HG03095 (cell line): ENCODE measurements at regions not wholly inside any gene's neighbourhood (a gene's known extent, or its start where the extent isn't known, plus 50 kb on each side); places are given as distances from the start of the nearest gene placed in this dataset.

Experiments
- ATAC-seq: cut with Tn5 transposase; IDR thresholded peaks from one replicate; pipeline ENCODE4 v1.9.1; 2021; ENCODE audit warnings: moderate library complexity; ENCODE audit not compliant: unreplicated experiment

DNA sequence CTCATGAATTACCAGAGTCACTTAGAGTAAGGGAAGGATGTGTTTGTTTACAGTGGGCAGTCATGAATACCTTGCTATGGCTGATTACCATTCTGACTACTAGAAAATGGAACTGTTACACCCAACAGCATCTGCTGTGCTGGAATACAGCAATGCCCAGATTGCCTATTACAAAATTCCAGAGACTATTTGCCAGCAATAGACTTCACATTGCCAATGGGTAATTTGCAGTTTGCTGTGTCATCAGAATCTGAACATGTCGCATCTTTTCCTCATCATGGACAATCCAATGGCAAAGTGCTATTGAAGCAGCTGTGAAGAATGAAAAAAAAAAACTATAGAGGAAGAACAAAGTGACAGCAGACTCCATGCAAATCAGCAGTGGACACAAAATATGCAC lies 356.6 kb downstream of the CXXC4 start:
- no peak for ATAC-seq

- ATAC-seq = no peak
These were observed 365.5 kb downstream of the CXXC4 start for GRCh38 chr4:104129243-104129642.

DNA sequence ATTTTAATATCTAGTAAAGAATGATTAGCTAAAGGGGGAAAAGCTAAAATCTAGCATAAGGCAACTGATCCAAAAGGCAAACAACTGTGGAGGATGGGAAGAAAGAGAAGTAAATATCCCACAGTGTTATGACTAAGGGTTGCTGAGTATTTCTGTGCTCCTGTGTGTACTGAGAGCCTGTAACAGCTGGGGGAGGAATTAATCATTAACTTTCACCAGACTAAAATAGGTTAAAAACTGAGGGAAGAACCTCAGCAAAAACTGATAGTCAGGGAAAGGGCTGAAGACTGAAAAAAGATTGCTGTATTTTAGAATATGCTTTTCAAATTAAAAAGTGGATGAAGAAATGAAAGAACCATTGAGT lies 365.9 kb downstream of the CXXC4 start:
- ATAC-seq = no peak

GRCh38 chr4:104128031-104128849 lies 366.5 kb downstream of the CXXC4 start:
- no peak for ATAC-seq

- no peak for ATAC-seq
These were observed 371.7 kb downstream of the CXXC4 start for GRCh38 chr4:104123021-104123420.

DNA sequence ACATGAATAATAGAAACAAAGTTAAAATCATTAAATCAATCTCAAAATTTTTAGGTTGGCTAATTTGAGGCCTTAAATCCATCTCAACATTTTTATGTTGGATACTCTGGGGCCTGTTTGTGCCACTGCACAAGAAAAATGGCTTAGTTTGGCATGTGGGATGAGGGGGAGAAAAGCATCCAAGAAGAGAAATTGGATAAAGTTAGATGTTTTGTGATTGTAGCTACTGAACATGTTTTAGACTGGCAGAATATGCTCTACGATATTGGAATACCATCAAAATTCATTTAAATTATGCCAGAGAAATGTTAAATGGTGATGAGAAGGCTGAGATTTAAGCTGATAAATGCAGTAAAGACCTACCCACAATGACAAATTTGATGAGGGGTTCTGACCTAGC lies 376.9 kb downstream of the CXXC4 start:
- ATAC-seq = no peak

DNA sequence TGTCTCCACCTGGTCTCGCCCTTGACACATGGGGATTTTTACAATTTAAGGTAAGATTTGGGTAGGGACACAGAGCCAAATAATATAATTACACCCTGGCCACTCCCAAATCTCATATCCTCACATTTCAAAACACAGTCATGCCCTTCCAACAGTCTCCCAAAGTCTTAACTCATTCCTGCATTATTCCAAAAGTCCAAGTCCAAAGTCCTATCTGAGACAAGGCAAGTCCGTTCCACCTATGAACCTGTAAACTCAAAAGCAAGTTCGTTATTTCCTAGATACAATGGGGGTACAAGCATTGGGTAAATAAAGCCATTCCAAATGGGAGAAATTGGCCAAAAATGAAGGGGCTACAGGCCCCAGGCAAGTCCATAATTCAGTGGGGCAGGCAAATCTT lies 380.8 kb downstream of the CXXC4 start:
- no peak for ATAC-seq

- ATAC-seq = no peak
These were observed 379.4 kb upstream of the TACR3 start for GRCh38 chr4:104099141-104099540.

GRCh38 chr4:104093247-104093646 lies 373.5 kb upstream of the TACR3 start:
- no peak for ATAC-seq

- ATAC-seq = no peak
These were observed 353.4 kb upstream of the TACR3 start for GRCh38 chr4:104073229-104073628.

GRCh38 chr4:104066533-104066932 lies 346.7 kb upstream of the TACR3 start:
- ATAC-seq = no peak

GRCh38 chr4:104064646-104065577 lies 345.1 kb upstream of the TACR3 start:
- ATAC-seq = peak; percentile 89

- no peak for ATAC-seq
These were observed 343.6 kb upstream of the TACR3 start for GRCh38 chr4:104063341-104063740.

GRCh38 chr4:104044369-104044768 lies 324.6 kb upstream of the TACR3 start:
- ATAC-seq = no peak

- no peak for ATAC-seq
These were observed 313.1 kb upstream of the TACR3 start for GRCh38 chr4:104032896-104033295.

GRCh38 chr4:104025251-104025650 lies 305.5 kb upstream of the TACR3 start:
- no peak for ATAC-seq

- ATAC-seq = no peak
These were observed 303.0 kb upstream of the TACR3 start for GRCh38 chr4:104022831-104023230.

- ATAC-seq = no peak
These were observed 302.4 kb upstream of the TACR3 start for GRCh38 chr4:104022226-104022625.

DNA sequence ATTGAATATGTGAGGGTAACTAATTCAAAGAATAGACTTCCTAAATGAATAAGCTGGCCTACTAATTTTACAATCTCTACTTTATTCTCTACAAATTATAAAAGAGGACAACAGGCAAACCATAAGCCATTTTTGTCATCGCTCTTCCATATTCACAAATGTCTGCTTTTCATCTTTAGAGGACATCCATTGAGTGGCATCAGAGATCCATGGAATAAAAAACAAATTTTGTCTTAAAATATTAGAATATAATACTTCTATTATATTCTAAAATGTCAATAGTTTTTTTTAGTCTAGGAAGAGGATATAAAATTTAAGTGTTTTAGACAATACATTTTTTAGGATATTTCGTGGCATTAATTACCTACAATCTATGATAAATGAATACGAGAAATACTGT lies 300.9 kb upstream of the TACR3 start:
- ATAC-seq = no peak

DNA sequence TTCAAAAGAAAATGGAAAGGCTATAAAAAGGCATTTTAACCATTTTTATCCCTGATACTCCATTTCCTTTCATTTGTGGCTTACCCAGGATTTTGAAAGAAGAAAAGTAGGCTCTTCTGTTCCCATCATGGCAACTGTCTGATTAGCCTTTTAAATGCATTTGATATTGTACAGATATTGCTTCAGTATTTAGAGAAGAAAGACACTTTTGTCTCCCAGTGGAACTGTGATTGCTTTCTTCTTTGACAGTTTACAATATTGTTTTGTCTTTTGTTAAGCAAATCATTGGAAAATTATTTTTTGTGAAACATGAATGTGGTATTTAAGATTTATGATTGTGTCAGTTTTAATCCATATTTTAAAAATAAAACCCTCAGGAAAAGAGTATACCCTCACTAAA lies 297.4 kb upstream of the TACR3 start:
- ATAC-seq = no peak

DNA sequence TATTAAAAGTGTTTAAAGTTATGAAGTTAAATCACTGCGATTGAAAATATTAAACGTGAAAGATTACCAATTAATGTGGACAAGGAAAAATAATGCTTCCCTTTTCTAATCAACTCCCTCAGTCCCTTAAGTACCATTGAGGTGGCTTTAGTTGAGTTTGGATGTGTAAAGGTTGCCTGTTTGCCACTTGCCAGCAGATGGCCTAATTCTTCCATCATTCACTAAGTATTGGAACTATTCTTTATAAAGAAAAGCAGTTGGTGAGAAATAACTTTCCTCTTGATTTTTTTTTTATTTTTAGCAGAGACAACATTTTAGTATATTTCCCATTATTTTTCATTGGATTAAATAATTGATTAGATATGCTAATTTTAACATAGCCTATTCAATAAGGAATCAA lies 295.9 kb upstream of the TACR3 start:
- no peak for ATAC-seq

DNA sequence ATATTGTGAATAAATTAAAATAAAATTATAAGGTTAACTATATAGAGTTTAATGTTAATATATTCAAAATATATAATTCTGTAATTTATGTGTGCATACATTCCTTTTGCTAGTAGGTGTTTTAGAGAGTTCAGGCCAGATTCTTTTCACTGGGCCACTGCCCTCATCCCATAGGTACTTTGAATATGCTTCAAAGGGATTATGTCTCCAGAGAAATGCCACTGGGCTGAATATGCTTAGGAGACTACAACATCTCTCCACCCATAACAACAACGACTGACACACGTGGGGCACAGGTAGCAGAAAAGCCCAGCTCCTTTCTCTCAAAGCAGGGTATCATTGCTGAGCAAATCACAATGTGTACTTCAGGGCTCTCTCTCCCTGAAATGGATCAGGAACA lies 290.9 kb upstream of the TACR3 start:
- ATAC-seq = no peak
